HL-60 (cell line): ENCODE measurements at regions not wholly inside any gene's neighbourhood (a gene's known extent, or its start where the extent isn't known, plus 50 kb on each side); places are given as distances from the start of the nearest gene placed in this dataset.

Experiments used
- GABPA ChIP-seq: IDR thresholded peaks from 2 replicates; pipeline ENCODE4 v1.6.1; 2012; ENCODE audit warnings: low read depth
- POLR2AphosphoS5 ChIP-seq: IDR thresholded peaks from 2 replicates; pipeline ENCODE4 v1.6.1; 2012; ENCODE audit warnings: low read depth
- SPI1 ChIP-seq: IDR thresholded peaks from 2 replicates; pipeline ENCODE4 v1.6.1; 2012; ENCODE audit warnings: low read depth, mild to moderate bottlenecking, borderline replicate concordance
- TF ChIP-seq, protein P1 (sequence below): IDR thresholded peaks from one replicate; pipeline ENCODE4 v1.5.1; 2011; ENCODE audit warnings: low read length, control low read depth, inconsistent platforms; ENCODE audit not compliant: insufficient read depth
- TF ChIP-seq, protein P2 (sequence below): IDR thresholded peaks from 2 replicates; pipeline ENCODE4 v1.6.1; 2012; ENCODE audit warnings: low read depth; ENCODE audit not compliant: insufficient replicate concordance

DNA sequence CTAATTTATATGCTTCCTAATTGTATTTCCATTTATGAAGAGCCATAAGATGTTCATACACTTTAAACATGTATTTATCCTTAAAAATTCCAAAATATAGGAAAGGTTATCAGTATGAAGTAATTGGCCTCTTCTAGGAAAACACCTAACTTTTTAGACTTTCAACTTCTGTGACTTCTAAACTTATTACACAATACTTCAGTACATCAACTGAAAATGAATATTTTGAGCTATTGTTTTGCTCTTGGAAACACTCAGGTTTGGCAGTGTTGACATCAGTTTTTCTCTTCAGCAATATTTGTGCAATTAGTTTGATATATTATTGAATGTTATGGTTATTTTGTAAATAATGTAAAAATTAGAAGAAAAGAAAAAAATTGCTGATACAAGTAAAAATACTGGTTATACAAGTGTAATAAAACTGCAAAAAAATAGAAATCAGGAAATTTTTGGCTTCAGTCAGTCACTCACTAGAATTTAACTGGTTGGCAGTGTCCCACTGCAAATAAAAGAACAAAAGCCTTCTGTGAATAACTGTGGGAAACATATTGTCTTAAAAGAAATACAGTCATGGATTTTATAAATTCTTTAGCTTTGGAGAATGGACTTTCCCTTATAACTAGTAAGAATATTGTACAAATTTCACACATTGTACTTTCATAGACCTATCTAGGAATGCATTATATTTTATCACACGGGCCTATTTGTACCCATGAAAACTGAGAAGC is 635.9 kb downstream of the TLE1 start:
- no peak for TF ChIP-seq SPI1
- TF ChIP-seq, protein P1, sequence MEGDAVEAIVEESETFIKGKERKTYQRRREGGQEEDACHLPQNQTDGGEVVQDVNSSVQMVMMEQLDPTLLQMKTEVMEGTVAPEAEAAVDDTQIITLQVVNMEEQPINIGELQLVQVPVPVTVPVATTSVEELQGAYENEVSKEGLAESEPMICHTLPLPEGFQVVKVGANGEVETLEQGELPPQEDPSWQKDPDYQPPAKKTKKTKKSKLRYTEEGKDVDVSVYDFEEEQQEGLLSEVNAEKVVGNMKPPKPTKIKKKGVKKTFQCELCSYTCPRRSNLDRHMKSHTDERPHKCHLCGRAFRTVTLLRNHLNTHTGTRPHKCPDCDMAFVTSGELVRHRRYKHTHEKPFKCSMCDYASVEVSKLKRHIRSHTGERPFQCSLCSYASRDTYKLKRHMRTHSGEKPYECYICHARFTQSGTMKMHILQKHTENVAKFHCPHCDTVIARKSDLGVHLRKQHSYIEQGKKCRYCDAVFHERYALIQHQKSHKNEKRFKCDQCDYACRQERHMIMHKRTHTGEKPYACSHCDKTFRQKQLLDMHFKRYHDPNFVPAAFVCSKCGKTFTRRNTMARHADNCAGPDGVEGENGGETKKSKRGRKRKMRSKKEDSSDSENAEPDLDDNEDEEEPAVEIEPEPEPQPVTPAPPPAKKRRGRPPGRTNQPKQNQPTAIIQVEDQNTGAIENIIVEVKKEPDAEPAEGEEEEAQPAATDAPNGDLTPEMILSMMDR: no peak
- TF ChIP-seq, protein P2, sequence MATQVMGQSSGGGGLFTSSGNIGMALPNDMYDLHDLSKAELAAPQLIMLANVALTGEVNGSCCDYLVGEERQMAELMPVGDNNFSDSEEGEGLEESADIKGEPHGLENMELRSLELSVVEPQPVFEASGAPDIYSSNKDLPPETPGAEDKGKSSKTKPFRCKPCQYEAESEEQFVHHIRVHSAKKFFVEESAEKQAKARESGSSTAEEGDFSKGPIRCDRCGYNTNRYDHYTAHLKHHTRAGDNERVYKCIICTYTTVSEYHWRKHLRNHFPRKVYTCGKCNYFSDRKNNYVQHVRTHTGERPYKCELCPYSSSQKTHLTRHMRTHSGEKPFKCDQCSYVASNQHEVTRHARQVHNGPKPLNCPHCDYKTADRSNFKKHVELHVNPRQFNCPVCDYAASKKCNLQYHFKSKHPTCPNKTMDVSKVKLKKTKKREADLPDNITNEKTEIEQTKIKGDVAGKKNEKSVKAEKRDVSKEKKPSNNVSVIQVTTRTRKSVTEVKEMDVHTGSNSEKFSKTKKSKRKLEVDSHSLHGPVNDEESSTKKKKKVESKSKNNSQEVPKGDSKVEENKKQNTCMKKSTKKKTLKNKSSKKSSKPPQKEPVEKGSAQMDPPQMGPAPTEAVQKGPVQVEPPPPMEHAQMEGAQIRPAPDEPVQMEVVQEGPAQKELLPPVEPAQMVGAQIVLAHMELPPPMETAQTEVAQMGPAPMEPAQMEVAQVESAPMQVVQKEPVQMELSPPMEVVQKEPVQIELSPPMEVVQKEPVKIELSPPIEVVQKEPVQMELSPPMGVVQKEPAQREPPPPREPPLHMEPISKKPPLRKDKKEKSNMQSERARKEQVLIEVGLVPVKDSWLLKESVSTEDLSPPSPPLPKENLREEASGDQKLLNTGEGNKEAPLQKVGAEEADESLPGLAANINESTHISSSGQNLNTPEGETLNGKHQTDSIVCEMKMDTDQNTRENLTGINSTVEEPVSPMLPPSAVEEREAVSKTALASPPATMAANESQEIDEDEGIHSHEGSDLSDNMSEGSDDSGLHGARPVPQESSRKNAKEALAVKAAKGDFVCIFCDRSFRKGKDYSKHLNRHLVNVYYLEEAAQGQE: no peak
- TF ChIP-seq GABPA: no peak
- TF ChIP-seq POLR2AphosphoS5: no peak
